ENCODE measurements at regions not wholly inside any gene's neighbourhood (a gene's known extent, or its start where the extent isn't known, plus 50 kb on each side); places are given as distances from the start of the nearest gene placed in this dataset.

DNA sequence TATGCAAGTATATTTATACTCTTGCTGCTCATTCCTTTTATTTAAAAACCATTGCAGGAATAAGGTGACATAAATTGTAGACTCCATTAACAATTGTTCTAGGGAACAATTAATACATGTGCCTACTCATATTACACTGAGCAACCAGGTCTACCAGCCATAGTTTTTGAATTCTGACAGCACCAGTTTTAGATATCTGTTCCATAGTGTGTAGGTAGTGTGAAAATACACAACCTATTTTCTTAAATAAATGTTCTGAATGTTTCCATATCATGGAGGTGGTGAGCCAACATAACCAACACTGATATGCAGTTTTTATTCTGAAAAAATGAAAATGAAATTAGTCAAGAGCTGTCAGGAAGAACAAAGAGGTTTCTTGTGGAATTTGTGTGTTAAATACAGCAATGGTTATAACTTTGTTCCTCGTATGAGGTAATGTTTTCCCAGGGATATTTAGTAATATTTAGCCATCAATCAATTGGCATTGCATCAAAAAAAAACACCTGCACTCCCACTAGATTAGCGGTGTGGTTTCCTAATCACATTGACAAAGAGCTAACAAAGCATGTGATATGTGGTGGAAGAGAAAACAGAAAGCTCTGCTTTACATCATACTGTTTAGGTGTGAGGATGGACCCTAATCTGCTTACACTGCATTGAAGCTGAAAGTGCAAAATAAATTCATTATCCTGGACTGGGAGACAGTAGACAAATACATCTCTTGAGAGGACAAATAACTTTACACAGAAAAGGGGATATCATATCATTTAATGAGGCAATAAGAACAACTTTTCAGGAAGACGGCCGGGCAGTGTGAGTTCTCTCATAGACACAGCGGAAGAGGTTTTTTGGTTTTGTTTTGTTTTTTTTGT, 369.5 kb upstream of the THBS1 start:
- TF ChIP-seq, protein P1, sequence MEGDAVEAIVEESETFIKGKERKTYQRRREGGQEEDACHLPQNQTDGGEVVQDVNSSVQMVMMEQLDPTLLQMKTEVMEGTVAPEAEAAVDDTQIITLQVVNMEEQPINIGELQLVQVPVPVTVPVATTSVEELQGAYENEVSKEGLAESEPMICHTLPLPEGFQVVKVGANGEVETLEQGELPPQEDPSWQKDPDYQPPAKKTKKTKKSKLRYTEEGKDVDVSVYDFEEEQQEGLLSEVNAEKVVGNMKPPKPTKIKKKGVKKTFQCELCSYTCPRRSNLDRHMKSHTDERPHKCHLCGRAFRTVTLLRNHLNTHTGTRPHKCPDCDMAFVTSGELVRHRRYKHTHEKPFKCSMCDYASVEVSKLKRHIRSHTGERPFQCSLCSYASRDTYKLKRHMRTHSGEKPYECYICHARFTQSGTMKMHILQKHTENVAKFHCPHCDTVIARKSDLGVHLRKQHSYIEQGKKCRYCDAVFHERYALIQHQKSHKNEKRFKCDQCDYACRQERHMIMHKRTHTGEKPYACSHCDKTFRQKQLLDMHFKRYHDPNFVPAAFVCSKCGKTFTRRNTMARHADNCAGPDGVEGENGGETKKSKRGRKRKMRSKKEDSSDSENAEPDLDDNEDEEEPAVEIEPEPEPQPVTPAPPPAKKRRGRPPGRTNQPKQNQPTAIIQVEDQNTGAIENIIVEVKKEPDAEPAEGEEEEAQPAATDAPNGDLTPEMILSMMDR (IDR thresholded peaks at IDR 0.05; ENCODE audit: insufficient read depth, low read length, poor library complexity, severe bottlenecking) = no peak
- TF ChIP-seq EZH2phosphoT487 (conservative IDR thresholded peaks at IDR 0.05; ENCODE audit: low read length) = no peak

Measured in SU-DHL-6 (cell line).